ENCODE measurements at regions not wholly inside any gene's neighbourhood (a gene's known extent, or its start where the extent isn't known, plus 50 kb on each side); places are given as distances from the start of the nearest gene placed in this dataset.

- DNase-seq (ENCODE audit: low read depth, low spot score) = no peak
- no peak overlapping the region for H3K4me3 ChIP-seq (ENCODE audit: low read length)
Observed at GRCh38 chr5:175131432-175131831, 312.6 kb downstream of the DRD1 start.

GRCh38 chr5:175129619-175130018, 314.4 kb downstream of the DRD1 start:
- no peak overlapping the region for H3K4me3 ChIP-seq (ENCODE audit: low read length)
- DNase-seq (ENCODE audit: low read depth, low spot score) = no peak

- no peak for DNase-seq (ENCODE audit: low read depth, low spot score)
- H3K4me3 ChIP-seq (ENCODE audit: low read length) = no peak overlapping the region
Observed at GRCh38 chr5:175129121-175129520, 314.9 kb downstream of the DRD1 start.

GRCh38 chr5:175124821-175125220, 319.2 kb downstream of the DRD1 start:
- DNase-seq (ENCODE audit: low read depth, low spot score) = no peak
- H3K4me3 ChIP-seq (ENCODE audit: low read length) = no peak overlapping the region

- H3K4me3 ChIP-seq (ENCODE audit: low read length) = no peak overlapping the region
- no peak for DNase-seq (ENCODE audit: low read depth, low spot score)
Observed at GRCh38 chr5:175124251-175124813, 319.6 kb downstream of the DRD1 start.

- no peak overlapping the region for H3K4me3 ChIP-seq (ENCODE audit: low read length)
- DNase-seq (ENCODE audit: low read depth, low spot score) = no peak
Observed at GRCh38 chr5:175123542-175123941, 320.4 kb downstream of the DRD1 start.

GRCh38 chr5:175121457-175121856, 322.5 kb downstream of the DRD1 start:
- H3K4me3 ChIP-seq (ENCODE audit: low read length) = no peak overlapping the region
- no peak for DNase-seq (ENCODE audit: low read depth, low spot score)

- H3K4me3 ChIP-seq (ENCODE audit: low read length) = no peak overlapping the region
- no peak for DNase-seq (ENCODE audit: low read depth, low spot score)
Observed at GRCh38 chr5:175120412-175120811, 323.6 kb downstream of the DRD1 start.

GRCh38 chr5:175118700-175119309, 325.2 kb downstream of the DRD1 start:
- H3K4me3 ChIP-seq (ENCODE audit: low read length) = no peak overlapping the region
- no peak for DNase-seq (ENCODE audit: low read depth, low spot score)

GRCh38 chr5:175116466-175117048, 327.4 kb downstream of the DRD1 start:
- no peak for DNase-seq (ENCODE audit: low read depth, low spot score)
- no peak overlapping the region for H3K4me3 ChIP-seq (ENCODE audit: low read length)

GRCh38 chr5:175115831-175116230, 328.2 kb downstream of the DRD1 start:
- DNase-seq (ENCODE audit: low read depth, low spot score) = no peak
- H3K4me3 ChIP-seq (ENCODE audit: low read length) = no peak overlapping the region

GRCh38 chr5:175113947-175114346, 330.0 kb downstream of the DRD1 start:
- H3K4me3 ChIP-seq (ENCODE audit: low read length) = no peak overlapping the region
- no peak for DNase-seq (ENCODE audit: low read depth, low spot score)

GRCh38 chr5:175109058-175109755, 334.8 kb downstream of the DRD1 start:
- DNase-seq (ENCODE audit: low read depth, low spot score) = no peak
- H3K4me3 ChIP-seq (ENCODE audit: low read length) = no peak overlapping the region

GRCh38 chr5:175107865-175108264, 336.1 kb downstream of the DRD1 start:
- no peak for DNase-seq (ENCODE audit: low read depth, low spot score)
- no peak overlapping the region for H3K4me3 ChIP-seq (ENCODE audit: low read length)

- no peak for DNase-seq (ENCODE audit: low read depth, low spot score)
- H3K4me3 ChIP-seq (ENCODE audit: low read length) = no peak overlapping the region
Observed at GRCh38 chr5:175107028-175107588, 336.9 kb downstream of the DRD1 start.

- H3K4me3 ChIP-seq (ENCODE audit: low read length) = no peak overlapping the region
- no peak for DNase-seq (ENCODE audit: low read depth, low spot score)
Observed at GRCh38 chr5:175104677-175105076, 339.3 kb downstream of the DRD1 start.

- DNase-seq (ENCODE audit: low read depth, low spot score) = no peak
- no peak overlapping the region for H3K4me3 ChIP-seq (ENCODE audit: low read length)
Observed at GRCh38 chr5:175103746-175104145, 340.2 kb downstream of the DRD1 start.

- H3K4me3 ChIP-seq (ENCODE audit: low read length) = no peak overlapping the region
- no peak for DNase-seq (ENCODE audit: low read depth, low spot score)
Observed at GRCh38 chr5:175102717-175103116, 341.3 kb downstream of the DRD1 start.

GRCh38 chr5:175098301-175098700, 345.7 kb downstream of the DRD1 start:
- no peak overlapping the region for H3K4me3 ChIP-seq (ENCODE audit: low read length)
- DNase-seq (ENCODE audit: low read depth, low spot score) = no peak

Data from Jurkat, Clone E6-1 (cell line).